ENCODE measurements at regions not wholly inside any gene's neighbourhood (a gene's known extent, or its start where the extent isn't known, plus 50 kb on each side); places are given as distances from the start of the nearest gene placed in this dataset.

GRCh38 chr4:23630110-23630509 lies 259.7 kb downstream of the PPARGC1A start:
- Histone ChIP-seq H3K4me1 (replicated peaks) (no peaks in the 10 kb centered on the region), H3K9me3 (replicated peaks) (no peaks in the 10 kb centered on the region), H3K36me3 (no peaks in the 10 kb centered on the region), H3K27ac (no peak overlapping the region), H3K4me3 (no peak overlapping the region), H3K27me3 (replicated peaks) (no peaks in the 10 kb centered on the region)
- no peak for DNase-seq (ENCODE audit: low read depth in 1 of 2, low spot score in 2 of 2)

- no peak overlapping the region for H3K4me3 ChIP-seq
- H3K27ac ChIP-seq: no peak overlapping the region
- no peaks in the 10 kb centered on the region for H3K4me1 ChIP-seq (replicated peaks)
- no peaks in the 10 kb centered on the region for H3K27me3 ChIP-seq (replicated peaks)
- no peaks in the 10 kb centered on the region for H3K9me3 ChIP-seq (replicated peaks)
- no peak for DNase-seq (ENCODE audit: low read depth in 1 of 2, low spot score in 2 of 2)
- no peaks in the 10 kb centered on the region for H3K36me3 ChIP-seq
Measured at GRCh38 chr4:23629421-23629820, 260.4 kb downstream of the PPARGC1A start.

- H3K9me3 ChIP-seq (replicated peaks): no peaks in the 10 kb centered on the region
- no peak overlapping the region for H3K4me3 ChIP-seq
- no peak for DNase-seq (ENCODE audit: low read depth in 1 of 2, low spot score in 2 of 2)
- H3K27me3 ChIP-seq (replicated peaks): no peaks in the 10 kb centered on the region
- H3K4me1 ChIP-seq (replicated peaks): no peaks in the 10 kb centered on the region
- H3K36me3 ChIP-seq: no peaks in the 10 kb centered on the region
- H3K27ac ChIP-seq: no peak overlapping the region
Measured at GRCh38 chr4:23614284-23614892, 275.5 kb downstream of the PPARGC1A start.

GRCh38 chr4:23613782-23614181 lies 276.1 kb downstream of the PPARGC1A start:
- Histone ChIP-seq H3K4me1 (replicated peaks) (no peaks in the 10 kb centered on the region), H3K9me3 (replicated peaks) (no peaks in the 10 kb centered on the region), H3K27ac (no peak overlapping the region), H3K27me3 (replicated peaks) (no peaks in the 10 kb centered on the region), H3K36me3 (no peaks in the 10 kb centered on the region), H3K4me3 (no peak overlapping the region)
- DNase-seq (ENCODE audit: low read depth in 1 of 2, low spot score in 2 of 2): no peak

GRCh38 chr4:23602720-23603119 lies 287.1 kb downstream of the PPARGC1A start:
- no peak overlapping the region for H3K27ac ChIP-seq
- H3K27me3 ChIP-seq (replicated peaks): no peaks in the 10 kb centered on the region
- no peaks in the 10 kb centered on the region for H3K4me1 ChIP-seq (replicated peaks)
- H3K36me3 ChIP-seq: no peaks in the 10 kb centered on the region
- H3K4me3 ChIP-seq: no peak overlapping the region
- H3K9me3 ChIP-seq (replicated peaks): no peaks in the 10 kb centered on the region
- DNase-seq (ENCODE audit: low read depth in 1 of 2, low spot score in 2 of 2): no peak

GRCh38 chr4:23594125-23594524 lies 295.7 kb downstream of the PPARGC1A start:
- no peak for DNase-seq (ENCODE audit: low read depth in 1 of 2, low spot score in 2 of 2)
- no peaks in the 10 kb centered on the region for H3K27me3 ChIP-seq (replicated peaks)
- no peaks in the 10 kb centered on the region for H3K36me3 ChIP-seq

GRCh38 chr4:23590431-23590830 lies 299.4 kb downstream of the PPARGC1A start:
- no peaks in the 10 kb centered on the region for H3K4me1 ChIP-seq (replicated peaks)
- H3K27me3 ChIP-seq (replicated peaks): no peaks in the 10 kb centered on the region
- H3K4me3 ChIP-seq: no peak overlapping the region
- H3K9me3 ChIP-seq (replicated peaks): no peaks in the 10 kb centered on the region
- no peak for DNase-seq (ENCODE audit: low read depth in 1 of 2, low spot score in 2 of 2)
- H3K27ac ChIP-seq: no peak overlapping the region
- no peaks in the 10 kb centered on the region for H3K36me3 ChIP-seq

More at GRCh38 chr4:23594125-23594524, 295.7 kb downstream of the PPARGC1A start:
- Histone ChIP-seq H3K27ac (no peak overlapping the region), H3K4me1 (replicated peaks) (no peaks in the 10 kb centered on the region), H3K4me3 (no peak overlapping the region), H3K9me3 (replicated peaks) (no peaks in the 10 kb centered on the region)

GRCh38 chr4:23584024-23584423 lies 305.8 kb downstream of the PPARGC1A start:
- Histone ChIP-seq H3K36me3 (no peaks in the 10 kb centered on the region), H3K4me3 (no peak overlapping the region), H3K27me3 (replicated peaks) (no peaks in the 10 kb centered on the region), H3K9me3 (replicated peaks) (no peaks in the 10 kb centered on the region), H3K27ac (no peak overlapping the region), H3K4me1 (replicated peaks) (no peaks in the 10 kb centered on the region)
- DNase-seq (ENCODE audit: low read depth in 1 of 2, low spot score in 2 of 2): no peak

- H3K27me3 ChIP-seq (replicated peaks): no peaks in the 10 kb centered on the region
- no peak overlapping the region for H3K4me3 ChIP-seq
Measured at GRCh38 chr4:23582671-23583070, 307.2 kb downstream of the PPARGC1A start.

GRCh38 chr4:23579166-23579565 lies 310.7 kb downstream of the PPARGC1A start:
- H3K4me1 ChIP-seq (replicated peaks): no peaks in the 10 kb centered on the region
- DNase-seq (ENCODE audit: low read depth in 1 of 2, low spot score in 2 of 2): no peak
- H3K27ac ChIP-seq: no peak overlapping the region
- no peaks in the 10 kb centered on the region for H3K9me3 ChIP-seq (replicated peaks)
- H3K27me3 ChIP-seq (replicated peaks): no peaks in the 10 kb centered on the region
- no peak overlapping the region for H3K4me3 ChIP-seq
- no peaks in the 10 kb centered on the region for H3K36me3 ChIP-seq

More at GRCh38 chr4:23582671-23583070, 307.2 kb downstream of the PPARGC1A start:
- Histone ChIP-seq H3K4me1 (replicated peaks) (no peaks in the 10 kb centered on the region), H3K36me3 (no peaks in the 10 kb centered on the region), H3K9me3 (replicated peaks) (no peaks in the 10 kb centered on the region), H3K27ac (no peak overlapping the region)
- no peak for DNase-seq (ENCODE audit: low read depth in 1 of 2, low spot score in 2 of 2)

- H3K36me3 ChIP-seq: no peaks in the 10 kb centered on the region
- H3K4me3 ChIP-seq: no peak overlapping the region
- H3K9me3 ChIP-seq (replicated peaks): no peaks in the 10 kb centered on the region
- no peak overlapping the region for H3K27ac ChIP-seq
- no peak for DNase-seq (ENCODE audit: low read depth in 1 of 2, low spot score in 2 of 2)
- H3K4me1 ChIP-seq (replicated peaks): no peaks in the 10 kb centered on the region
- no peaks in the 10 kb centered on the region for H3K27me3 ChIP-seq (replicated peaks)
Measured at GRCh38 chr4:23577398-23577797, 312.4 kb downstream of the PPARGC1A start.

GRCh38 chr4:23572382-23572781 lies 317.5 kb downstream of the PPARGC1A start:
- H3K27ac ChIP-seq: no peak overlapping the region
- no peak for DNase-seq (ENCODE audit: low read depth in 1 of 2, low spot score in 2 of 2)
- no peaks in the 10 kb centered on the region for H3K4me1 ChIP-seq (replicated peaks)
- H3K27me3 ChIP-seq (replicated peaks): no peaks in the 10 kb centered on the region
- no peak overlapping the region for H3K4me3 ChIP-seq
- no peaks in the 10 kb centered on the region for H3K36me3 ChIP-seq
- H3K9me3 ChIP-seq (replicated peaks): no peaks in the 10 kb centered on the region

- Histone ChIP-seq H3K4me3 (no peak overlapping the region), H3K27me3 (replicated peaks) (no peaks in the 10 kb centered on the region), H3K36me3 (no peaks in the 10 kb centered on the region), H3K27ac (no peak overlapping the region), H3K9me3 (replicated peaks) (no peaks in the 10 kb centered on the region), H3K4me1 (replicated peaks) (no peaks in the 10 kb centered on the region)
- no peak for DNase-seq (ENCODE audit: low read depth in 1 of 2, low spot score in 2 of 2)
Measured at GRCh38 chr4:23567338-23567737, 322.5 kb downstream of the PPARGC1A start.

GRCh38 chr4:23560748-23561147 lies 329.1 kb downstream of the PPARGC1A start:
- H3K4me1 ChIP-seq (replicated peaks): no peaks in the 10 kb centered on the region
- no peak overlapping the region for H3K27ac ChIP-seq
- DNase-seq (ENCODE audit: low read depth in 1 of 2, low spot score in 2 of 2): no peak
- H3K4me3 ChIP-seq: no peak overlapping the region
- H3K27me3 ChIP-seq (replicated peaks): no peaks in the 10 kb centered on the region
- no peaks in the 10 kb centered on the region for H3K36me3 ChIP-seq
- no peaks in the 10 kb centered on the region for H3K9me3 ChIP-seq (replicated peaks)

- no peak overlapping the region for H3K4me3 ChIP-seq
- no peaks in the 10 kb centered on the region for H3K9me3 ChIP-seq (replicated peaks)
- H3K27me3 ChIP-seq (replicated peaks): no peaks in the 10 kb centered on the region
- H3K36me3 ChIP-seq: no peaks in the 10 kb centered on the region
- no peak overlapping the region for H3K27ac ChIP-seq
- H3K4me1 ChIP-seq (replicated peaks): no peaks in the 10 kb centered on the region
- no peak for DNase-seq (ENCODE audit: low read depth in 1 of 2, low spot score in 2 of 2)
Measured at GRCh38 chr4:23558101-23558500, 331.7 kb downstream of the PPARGC1A start.

Measured in SJSA1 (cell line).